SK-MEL-5 (cell line): ENCODE measurements at regions not wholly inside any gene's neighbourhood (a gene's known extent, or its start where the extent isn't known, plus 50 kb on each side); places are given as distances from the start of the nearest gene placed in this dataset.
A peak's percentile ranks its signal among the peaks of the same experiment; 100 is the strongest.
"Not testable (repeated sequence)": the region's sequence is repeated elsewhere in the genome, so short reads cannot be mapped to it uniquely, and the experiment has no call there.

Experiments used
- DNase-seq: peaks from one replicate; pipeline ENCODE4 v3.0.0-alpha.2; 2016; ENCODE audit warnings: low read depth, low spot score
- in situ Hi-C: cut with HindIII; loops from 2 replicates; pipeline ENCODE4 v1.10.0; 2016; ENCODE audit warnings: low sequenced_read_pairs, high pct_unique_total_duplicates, low pct_unique_long_range_greater_than_20kb

DNA sequence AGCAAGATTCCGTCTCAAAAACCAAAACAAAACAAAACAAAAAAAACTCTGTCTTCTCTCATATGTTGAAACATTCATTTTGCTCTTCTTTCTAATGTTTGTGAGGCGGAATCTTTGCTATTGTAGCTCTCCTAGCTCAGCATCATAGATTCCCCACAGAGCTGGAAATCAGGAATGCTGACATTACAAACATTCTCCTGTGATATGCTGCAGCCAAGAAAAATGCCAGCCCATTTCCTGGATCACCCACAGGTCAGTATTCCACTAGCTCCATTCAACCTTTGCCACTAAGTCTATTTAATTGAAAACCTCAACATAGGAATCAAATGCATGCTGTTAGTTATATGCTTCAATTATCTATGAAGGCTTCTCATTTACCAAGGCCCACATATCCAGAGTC lies 186.3 kb downstream of the IPMK start:
- DNase-seq: no peak
- in situ Hi-C loops: no loop called here

DNA sequence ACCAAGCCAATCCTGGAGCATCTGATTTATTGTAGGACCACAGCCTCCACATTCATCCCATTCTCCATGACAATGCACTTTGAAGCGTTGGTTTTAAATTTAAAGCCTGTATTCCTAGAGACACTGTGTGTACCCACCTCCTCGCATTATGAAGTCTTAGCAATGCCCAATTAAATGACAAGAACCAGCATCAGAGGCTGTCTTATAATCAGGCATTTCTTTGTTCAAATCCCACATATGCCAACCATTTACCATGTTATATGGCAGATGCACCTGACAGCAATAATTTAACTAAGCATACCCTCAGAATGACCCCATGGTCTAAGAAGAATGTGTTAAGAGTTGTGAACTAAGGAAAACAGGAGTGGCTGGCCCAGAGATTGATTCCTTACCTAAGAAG lies 188.2 kb downstream of the IPMK start:
- in situ Hi-C loops: no loop called here
- no peak for DNase-seq

GRCh38 chr10:58072634-58073033 lies 195.1 kb downstream of the IPMK start:
- no peak for DNase-seq
- in situ Hi-C loops: no loop called here

DNA sequence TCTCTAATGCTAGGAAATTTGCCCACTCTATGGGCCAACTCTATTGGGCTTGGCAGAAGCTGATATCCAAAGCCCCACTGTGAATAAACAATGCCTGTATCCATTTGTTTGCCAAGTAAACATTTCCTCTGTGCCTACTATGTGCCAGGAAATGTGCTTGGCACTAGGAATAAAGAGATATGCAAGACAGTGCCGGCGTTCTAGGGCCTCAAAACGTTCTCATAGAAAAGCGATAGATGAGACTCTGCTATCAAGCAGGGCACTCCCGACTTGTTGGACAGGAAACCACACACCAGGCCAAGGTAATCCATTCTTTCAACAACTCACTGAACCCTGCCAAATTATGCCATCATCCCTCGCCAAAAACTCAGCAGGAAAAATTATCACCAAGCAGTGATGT lies 196.7 kb downstream of the IPMK start:
- in situ Hi-C loops: no loop called here
- no peak for DNase-seq

DNA sequence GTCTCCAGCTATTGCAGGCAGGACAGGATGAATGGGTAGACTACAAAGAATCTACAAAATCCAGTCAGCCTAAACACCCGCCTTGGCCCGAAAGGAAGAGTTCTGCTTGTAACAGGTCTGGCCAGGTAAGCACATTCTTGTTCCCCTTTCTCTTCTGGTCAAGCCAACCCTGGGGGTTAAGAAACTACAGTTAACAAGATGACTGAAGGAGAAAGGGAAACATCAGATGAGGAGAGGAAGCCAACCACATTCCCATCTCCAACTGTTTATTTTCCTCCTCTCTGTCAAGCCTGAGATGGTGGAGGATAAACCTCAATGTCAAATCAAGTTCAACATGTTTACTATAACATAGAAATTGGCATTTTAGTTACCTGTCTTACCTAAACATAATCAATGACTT lies 198.9 kb downstream of the IPMK start:
- no peak for DNase-seq
- in situ Hi-C loops: no loop called here

- in situ Hi-C loops: no loop called here
- DNase-seq: no peak
Measured at GRCh38 chr10:58066979-58067378, 200.7 kb downstream of the IPMK start.

- in situ Hi-C loops: no loop called here
Measured at GRCh38 chr10:58066126-58066525, 201.6 kb downstream of the IPMK start.

DNA sequence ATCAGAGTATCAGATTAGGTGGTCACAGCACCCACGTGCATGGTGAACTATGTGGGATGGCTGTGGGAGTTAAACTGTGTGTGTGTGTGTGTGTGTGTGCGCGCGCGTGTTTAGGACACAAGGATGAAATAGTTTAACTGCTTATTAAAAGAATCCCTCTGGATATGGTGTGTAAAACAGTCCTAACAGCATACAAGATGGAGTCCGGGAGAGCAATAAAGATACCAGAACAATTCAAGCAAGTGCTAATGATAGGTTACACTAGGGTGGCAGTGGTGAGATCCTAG lies 202.2 kb downstream of the IPMK start:
- in situ Hi-C loops: no loop called here
- no peak for DNase-seq

More at GRCh38 chr10:58066126-58066525, 201.6 kb downstream of the IPMK start:
- DNase-seq: no peak

DNA sequence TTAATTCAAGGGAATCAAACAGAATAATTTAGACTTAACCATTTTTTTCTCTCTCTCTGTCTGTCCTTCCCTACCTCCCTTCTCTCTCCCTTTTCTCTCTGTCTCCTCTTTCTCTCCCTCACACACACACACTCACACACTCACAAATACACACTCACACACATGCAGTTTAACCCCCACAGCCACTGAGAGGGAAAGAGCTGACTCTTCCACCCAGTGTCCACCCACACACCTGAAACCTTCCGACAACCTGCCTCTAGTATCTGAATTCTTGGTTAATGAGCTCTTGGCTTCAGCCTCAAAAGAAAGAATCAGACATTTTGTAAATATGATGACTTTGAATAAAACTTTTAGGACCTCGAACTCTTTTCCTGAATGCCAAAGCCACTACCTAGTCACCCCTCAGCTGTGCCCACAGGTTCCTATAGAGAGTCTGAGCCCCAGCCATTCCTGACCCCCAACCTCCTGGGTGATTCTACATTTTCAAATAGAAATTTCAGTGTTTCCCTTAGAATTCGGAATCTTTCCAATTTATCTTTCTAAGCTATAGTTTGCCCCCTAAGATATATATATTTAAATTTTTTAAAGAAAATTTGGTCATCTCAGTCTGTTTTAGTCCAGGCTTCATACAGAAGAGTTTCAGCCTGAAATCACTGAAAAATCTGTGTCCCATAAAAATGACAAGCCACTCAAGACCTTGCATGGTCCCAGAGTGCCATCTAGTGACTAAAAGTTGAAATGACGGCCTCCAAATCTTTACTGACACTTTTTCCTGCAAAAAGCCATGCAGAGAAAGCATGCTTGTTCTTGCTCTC lies 202.8 kb downstream of the IPMK start:
- in situ Hi-C loops: no loop called here
- peak; percentile 68 for DNase-seq

GRCh38 chr10:58063861-58064480 lies 203.7 kb downstream of the IPMK start:
- in situ Hi-C loops: no loop called here
- DNase-seq: no peak

DNA sequence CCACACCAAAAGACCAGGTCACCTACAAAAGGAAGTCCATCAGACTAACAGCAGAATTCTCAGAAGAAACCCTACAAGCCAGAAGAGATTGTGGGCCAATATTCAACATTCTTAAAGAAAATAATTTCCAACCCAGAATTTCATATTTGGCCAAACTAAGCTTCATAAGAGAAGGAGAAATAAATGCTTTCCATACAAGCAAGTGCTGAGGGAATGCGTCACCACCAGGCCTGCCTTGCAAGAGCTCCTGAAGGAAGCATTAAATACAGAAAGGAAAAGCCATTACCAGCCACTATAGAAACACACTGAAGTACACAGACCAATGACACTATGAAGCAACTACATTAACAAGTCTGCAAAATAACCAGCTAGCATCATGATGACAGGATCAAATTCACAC lies 209.0 kb downstream of the IPMK start:
- DNase-seq, in situ Hi-C loops: not testable (repeated sequence)

DNA sequence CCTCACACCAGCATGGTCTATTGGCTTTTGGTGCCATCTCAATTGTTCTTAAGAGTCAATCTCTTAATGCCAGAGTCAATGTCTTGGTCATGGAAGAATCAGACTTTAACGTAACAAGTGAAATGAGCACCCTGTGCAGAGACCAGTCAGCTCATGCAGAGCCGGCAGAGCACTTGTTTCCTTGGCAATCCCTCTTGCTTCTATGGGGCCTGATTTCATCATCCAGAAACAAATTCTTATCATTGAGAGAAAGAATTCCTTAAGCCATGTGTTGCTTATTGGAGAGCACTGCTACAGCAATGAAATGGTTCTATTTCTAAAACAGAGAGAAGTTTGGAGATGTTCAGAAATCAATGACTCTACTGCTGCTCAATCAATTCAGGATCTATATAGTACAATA lies 212.8 kb downstream of the IPMK start:
- DNase-seq: no peak
- in situ Hi-C loops: no loop called here

GRCh38 chr10:58052772-58053171 lies 214.9 kb downstream of the IPMK start:
- in situ Hi-C loops: no loop called here
- DNase-seq: no peak

DNA sequence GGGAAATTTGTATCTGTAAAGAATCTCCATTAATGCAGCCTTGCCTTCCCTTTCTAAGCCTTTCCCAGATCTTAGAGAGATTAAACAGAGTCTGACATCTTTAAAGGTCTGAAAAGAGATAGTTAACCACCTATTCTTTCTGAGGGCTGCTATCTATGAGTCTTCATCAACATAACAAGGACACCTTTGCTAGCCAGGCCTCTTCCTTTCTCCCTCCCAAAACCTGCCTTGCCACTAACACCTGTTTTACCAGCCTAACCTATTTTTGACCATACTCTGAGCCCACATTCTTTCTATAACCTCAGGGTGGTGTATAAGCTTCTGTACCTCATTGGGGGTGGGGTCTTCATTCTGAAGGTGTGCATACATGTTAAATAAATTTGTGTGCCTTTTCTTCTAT lies 217.1 kb downstream of the IPMK start:
- in situ Hi-C loops: no loop called here

GRCh38 chr10:58048936-58049335 lies 218.8 kb downstream of the IPMK start:
- in situ Hi-C loops: no loop called here
- DNase-seq: no peak

More for the DNA sequence above, 217.1 kb downstream of the IPMK start:
- DNase-seq: no peak

DNA sequence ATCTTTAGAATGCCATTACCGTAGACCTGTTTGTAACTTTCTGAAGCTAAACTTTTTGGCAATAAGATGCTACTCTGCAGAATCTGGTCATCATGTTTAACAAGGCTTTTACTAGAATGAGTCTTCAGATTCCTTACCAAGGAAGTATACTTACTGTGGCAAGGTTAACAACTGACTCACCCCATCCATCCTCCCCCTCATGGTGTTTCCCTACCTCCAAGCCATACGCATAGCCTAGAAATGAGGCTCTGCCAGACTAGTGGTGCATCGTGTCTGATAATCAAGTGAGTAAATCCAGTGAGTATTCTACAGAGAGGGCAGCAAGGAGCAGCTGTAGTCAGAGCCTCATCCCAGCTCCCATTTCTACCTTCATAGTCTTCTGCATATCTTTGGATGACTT lies 223.6 kb downstream of the IPMK start:
- DNase-seq: no peak
- in situ Hi-C loops: no loop called here

DNA sequence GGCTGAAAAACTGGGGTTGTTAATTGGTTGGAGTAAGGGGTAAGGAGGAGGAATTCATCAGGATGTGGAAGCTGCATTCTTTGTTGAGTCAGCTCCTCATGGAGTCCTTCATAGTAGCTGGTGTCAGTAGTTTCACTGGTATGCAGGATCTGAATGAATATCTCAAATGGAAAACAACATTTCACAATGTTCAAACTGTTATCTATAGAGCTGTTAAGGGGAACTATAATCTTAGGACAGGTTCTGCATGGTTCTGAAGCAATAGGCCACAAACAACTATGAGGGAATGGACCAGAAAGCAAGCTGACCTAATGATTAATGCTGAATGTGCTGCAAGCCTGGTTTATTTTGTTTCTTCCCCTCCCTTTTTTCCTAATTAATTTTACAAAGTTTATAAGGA lies 225.8 kb downstream of the IPMK start:
- in situ Hi-C loops: no loop called here
- no peak for DNase-seq

DNA sequence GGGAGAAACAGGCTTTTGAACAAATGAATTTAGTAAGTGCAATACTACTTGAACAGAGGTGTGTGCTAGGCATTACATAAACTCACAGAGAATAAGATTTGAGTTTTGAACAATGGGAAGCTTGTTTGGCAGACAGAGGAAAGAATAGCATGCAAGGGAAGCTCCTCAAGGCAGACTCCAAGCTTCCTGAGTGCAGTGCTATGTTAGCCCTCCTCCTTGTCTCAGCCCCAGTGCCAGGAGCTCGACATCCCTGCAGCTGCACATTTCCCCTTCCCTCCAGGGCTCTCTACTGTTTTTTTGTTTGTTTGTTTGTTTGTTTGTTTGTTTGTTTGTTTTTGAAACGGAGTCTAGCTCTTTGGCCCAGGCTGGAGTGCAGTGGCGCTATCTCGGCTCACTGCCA lies 237.5 kb downstream of the IPMK start:
- peak; percentile 29 for DNase-seq
- in situ Hi-C loops: no loop called here

GRCh38 chr10:58028597-58029366 lies 238.9 kb downstream of the IPMK start:
- in situ Hi-C loops: no loop called here
- no peak for DNase-seq
